Adrenal gland (tissue), 9 donors: ENCODE measurements at regions not wholly inside any gene's neighbourhood (a gene's known extent, or its start where the extent isn't known, plus 50 kb on each side); places are given as distances from the start of the nearest gene placed in this dataset.

Experiments
- DNase-seq, 7 donors: peaks; one replicate each; pipeline ENCODE4 v3.0.0-alpha.2; 2019 to 2020
- H3K27ac ChIP-seq, 5 donors: fragments of 200-600 bp; sonication (generic) in 4 of 5; 1 replicate in 3 of 5; 2 replicates in 2 of 5; pipeline versions ENCODE4 v1.5.1 to v1.8.0; 2016 to 2020; ENCODE audit warnings: mild to moderate bottlenecking in 1 of 5
- H3K27me3 ChIP-seq: fragments of 200-600 bp; 2 replicates; pipeline ENCODE4 v1.8.0; 2021
- H3K36me3 ChIP-seq, 2 donors: fragments of 200-600 bp; replicated peaks in 1 of 2; 1 replicate in 1 of 2; 2 replicates in 1 of 2; pipeline versions ENCODE4 v1.5.1 to v1.8.0; 2018 to 2022
- H3K4me1 ChIP-seq, 2 donors: fragments of 200-600 bp; replicated peaks in 1 of 2; 1 replicate in 1 of 2; 2 replicates in 1 of 2; pipeline versions ENCODE4 v1.5.1 to v1.8.0; 2018 to 2021
- H3K4me3 ChIP-seq, 4 donors: fragments of 200-600 bp; sonication (generic) in 3 of 4; one replicate each; pipeline ENCODE4 v1.5.1; 2016 to 2018
- H3K9me3 ChIP-seq, 3 donors: fragments of 200-600 bp; sonication (generic) in 1 of 3; replicated peaks in 1 of 3; 1 replicate in 2 of 3; 2 replicates in 1 of 3; pipeline versions ENCODE4 v1.5.1 to v1.8.0; 2016 to 2021
- CTCF ChIP-seq, 6 experiments: fragments of 450-650 bp in 4 of 6; fragments of 200-600 bp in 2 of 6; sonication (generic) in 1 of 6; IDR thresholded peaks; 1 replicate in 5 of 6; 2 replicates in 1 of 6; pipeline versions ENCODE4 v1.5.1 to v1.8.0; 2016 to 2021; ENCODE audit warnings: antibody characterized with exemption in 6 of 6, mild to moderate bottlenecking in 2 of 6, moderate library complexity in 1 of 6
- POLR2A ChIP-seq, 2 donors: fragments of 450-650 bp; IDR thresholded peaks; one replicate each; pipeline ENCODE4 v1.6.1; 2017; ENCODE audit warnings: antibody characterized with exemption in 2 of 2, mild to moderate bottlenecking in 2 of 2, moderate library complexity in 1 of 2
- WGBS, 4 donors: extraction: QIAGEN DNeasy Blood & Tissue Kit in 2 of 4; methylation state at CpG; one replicate each; pipeline versions ENCODE4 v1.1.5 to v1.1.7; 2013 to 2017; 5-methylcytosine and 5-hydroxymethylcytosine counted together
- intact Hi-C, 2 donors: fragments of 100-400 bp; cut with DNase I; formaldehyde crosslinking; loops; one replicate each; pipeline versions ENCODE4 v1.14.1 to v1.15.0; 2022 to 2023
- donor health status: healthy with polysubstance abuse.
- donor health status: Bipolar disorder and iron deficiency.
- donor health status: DM: yes; HTN: yes; CAD: no.
- donor health status: DM: no; HTN: no; CAD: no.
- donor health status: DM: no; HTN: no; CAD: no.

GRCh38 chr7:20053334-20054104 is 163.7 kb downstream of the MACC1 start:
- no peak for TF ChIP-seq POLR2A (IDR thresholded peaks at IDR 0.05)
- WGBS, 4 donors: 69 to 79% (median 74%) methylated on average over 7 of the region's 7 CpGs
- no peak for DNase-seq
- H3K9me3 ChIP-seq: no peaks in the 10 kb centered on the region
- intact Hi-C loops: no loop called here
- H3K27ac ChIP-seq: no peak overlapping the region
- no peaks in the 10 kb centered on the region for H3K27me3 ChIP-seq
- H3K4me1 ChIP-seq: no peaks in the 10 kb centered on the region
- no peaks in the 10 kb centered on the region for H3K36me3 ChIP-seq
- no peak overlapping the region for H3K4me3 ChIP-seq

GRCh38 chr7:20050241-20050966 is 166.8 kb downstream of the MACC1 start:
- H3K27me3 ChIP-seq: no peaks in the 10 kb centered on the region
- intact Hi-C loops: no loop called here
- DNase-seq: no peak
- TF ChIP-seq CTCF (IDR thresholded peaks at IDR 0.05): no peak
- TF ChIP-seq POLR2A (IDR thresholded peaks at IDR 0.05): no peak
- H3K4me3 ChIP-seq: no peak overlapping the region
- no peaks in the 10 kb centered on the region for H3K36me3 ChIP-seq
- no peaks in the 10 kb centered on the region for H3K9me3 ChIP-seq
- no peaks in the 10 kb centered on the region for H3K4me1 ChIP-seq
- H3K27ac ChIP-seq: no peak overlapping the region

DNA sequence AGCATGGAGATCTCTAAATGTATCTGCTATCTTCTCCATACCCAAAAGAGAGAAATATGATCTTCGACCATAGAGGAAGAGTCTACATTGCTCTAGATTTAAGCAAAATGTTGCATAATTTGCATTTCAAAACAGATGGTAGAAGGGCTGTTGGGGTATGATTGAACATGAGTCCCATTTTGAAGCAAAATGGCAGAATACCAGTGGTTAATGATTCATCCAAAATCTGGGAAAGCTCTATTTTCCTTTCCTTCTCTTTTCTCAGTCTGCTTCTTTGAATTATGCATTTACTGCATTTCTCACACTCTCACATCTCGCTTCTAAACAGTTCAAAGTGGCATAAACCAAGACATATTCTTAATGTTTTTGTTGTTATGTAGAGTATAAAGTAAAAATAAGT is 178.5 kb downstream of the MACC1 start:
- Histone ChIP-seq H3K27ac (no peak overlapping the region), H3K4me3 (no peak overlapping the region), H3K9me3 (no peaks in the 10 kb centered on the region), H3K36me3 (no peaks in the 10 kb centered on the region), H3K27me3 (no peaks in the 10 kb centered on the region), H3K4me1 (peaks cover 0 to 3% of the 10 kb centered on the region in 2 donors)
- intact Hi-C loops: no loop called here
- DNase-seq: no peak
- 76 to 93% (median 87%) methylated on average over 2 of the region's 2 CpGs for WGBS, 4 donors
- no peak for TF ChIP-seq CTCF (IDR thresholded peaks at IDR 0.05)
- TF ChIP-seq POLR2A (IDR thresholded peaks at IDR 0.05): no peak

- no peaks in the 10 kb centered on the region for H3K9me3 ChIP-seq
- H3K36me3 ChIP-seq: no peaks in the 10 kb centered on the region
- H3K27me3 ChIP-seq: no peaks in the 10 kb centered on the region
- DNase-seq: no peak
- no peak overlapping the region for H3K4me3 ChIP-seq
- H3K4me1 ChIP-seq: peaks cover 9 to 27% of the 10 kb centered on the region in 2 donors
- intact Hi-C loops: no loop called here
- no peak overlapping the region for H3K27ac ChIP-seq
- 80 to 95% (median 86%) methylated on average over 2 to 5 of the region's 5 CpGs for WGBS, 4 donors
- TF ChIP-seq CTCF (IDR thresholded peaks at IDR 0.05): no peak
- no peak for TF ChIP-seq POLR2A (IDR thresholded peaks at IDR 0.05)
Observed at GRCh38 chr7:20035279-20035875, 181.8 kb downstream of the MACC1 start.
